Psoas muscle (tissue), 7 donors: ENCODE measurements at regions not wholly inside any gene's neighbourhood (a gene's known extent, or its start where the extent isn't known, plus 50 kb on each side); places are given as distances from the start of the nearest gene placed in this dataset.

Experiments
- ATAC-seq, 4 donors: fragments of 200-7000 bp; cut with Tn5 transposase; one replicate each; pipeline ENCODE4 v1.9.1; 2020; ENCODE audit warnings: moderate library complexity in 3 of 4, mild to moderate bottlenecking in 2 of 4
- DNase-seq, 2 donors: peaks; one replicate each; pipeline ENCODE4 v3.0.0-alpha.2; 2020
- H3K27ac ChIP-seq: fragments of 200-600 bp; one replicate; pipeline ENCODE4 v1.8.0; 2022
- H3K27me3 ChIP-seq, 3 donors: fragments of 200-600 bp in 1 of 3; one replicate each; pipeline versions ENCODE4 v1.6.1 to v1.8.0; 2013 to 2022; ENCODE audit warnings: low read length in 2 of 3, mild to moderate bottlenecking in 2 of 3, moderate library complexity in 1 of 3; ENCODE audit not compliant: insufficient read depth in 3 of 3
- H3K36me3 ChIP-seq, 2 donors: fragments of 200-600 bp in 1 of 2; one replicate each; pipeline versions ENCODE4 v1.6.1 to v1.8.0; 2013 to 2022; ENCODE audit warnings: low read depth in 1 of 2, mild to moderate bottlenecking in 1 of 2, moderate library complexity in 1 of 2; ENCODE audit not compliant: insufficient read depth in 1 of 2
- H3K4me1 ChIP-seq: fragments of 200-600 bp; one replicate; pipeline ENCODE4 v1.8.0; 2022
- H3K4me3 ChIP-seq: fragments of 200-600 bp; one replicate; pipeline ENCODE4 v1.8.0; 2022; ENCODE audit warnings: mild to moderate bottlenecking
- H3K9me3 ChIP-seq: fragments of 200-600 bp; one replicate; pipeline ENCODE4 v1.8.0; 2022
- WGBS, 3 donors: extraction: QIAGEN DNeasy Blood & Tissue Kit; methylation state at CpG; one replicate each; pipeline versions ENCODE4 v1.1.6 to v1.1.7; 2013; 5-methylcytosine and 5-hydroxymethylcytosine counted together
- intact Hi-C, 2 donors: fragments of 100-400 bp; cut with DNase I; formaldehyde crosslinking; loops; one replicate each; pipeline versions ENCODE4 v1.11.0 to v1.14.2; 2022
- TF ChIP-seq, protein P1 (sequence below): fragments of 200-600 bp; IDR thresholded peaks from one replicate; pipeline ENCODE4 v1.8.0; 2022; ENCODE audit warnings: antibody characterized with exemption
- donor health status: healthy with polysubstance abuse.
- donor health status: DM: no; HTN: no; CAD: no; lungs with moderate emphysema.
- donor health status: Bipolar disorder and iron deficiency.
- donor health status: healthy.
- donor health status: DM: yes; HTN: yes; CAD: no.
- donor health status: DM: no; HTN: no; CAD: no.
- donor health status: DM: yes; HTN: yes; CAD: no.

GRCh38 chr18:41128126-41128525 lies 826.9 kb upstream of the PIK3C3 start:
- TF ChIP-seq, protein P1, sequence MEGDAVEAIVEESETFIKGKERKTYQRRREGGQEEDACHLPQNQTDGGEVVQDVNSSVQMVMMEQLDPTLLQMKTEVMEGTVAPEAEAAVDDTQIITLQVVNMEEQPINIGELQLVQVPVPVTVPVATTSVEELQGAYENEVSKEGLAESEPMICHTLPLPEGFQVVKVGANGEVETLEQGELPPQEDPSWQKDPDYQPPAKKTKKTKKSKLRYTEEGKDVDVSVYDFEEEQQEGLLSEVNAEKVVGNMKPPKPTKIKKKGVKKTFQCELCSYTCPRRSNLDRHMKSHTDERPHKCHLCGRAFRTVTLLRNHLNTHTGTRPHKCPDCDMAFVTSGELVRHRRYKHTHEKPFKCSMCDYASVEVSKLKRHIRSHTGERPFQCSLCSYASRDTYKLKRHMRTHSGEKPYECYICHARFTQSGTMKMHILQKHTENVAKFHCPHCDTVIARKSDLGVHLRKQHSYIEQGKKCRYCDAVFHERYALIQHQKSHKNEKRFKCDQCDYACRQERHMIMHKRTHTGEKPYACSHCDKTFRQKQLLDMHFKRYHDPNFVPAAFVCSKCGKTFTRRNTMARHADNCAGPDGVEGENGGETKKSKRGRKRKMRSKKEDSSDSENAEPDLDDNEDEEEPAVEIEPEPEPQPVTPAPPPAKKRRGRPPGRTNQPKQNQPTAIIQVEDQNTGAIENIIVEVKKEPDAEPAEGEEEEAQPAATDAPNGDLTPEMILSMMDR: no peak
- H3K36me3 ChIP-seq: no peaks in the 10 kb centered on the region
- intact Hi-C loops: no loop called here
- no peak for DNase-seq
- H3K9me3 ChIP-seq: no peaks in the 10 kb centered on the region
- H3K4me3 ChIP-seq: no peak overlapping the region
- ATAC-seq: no peak
- H3K4me1 ChIP-seq: no peaks in the 10 kb centered on the region
- H3K27ac ChIP-seq: no peak overlapping the region
- H3K27me3 ChIP-seq: no peaks in the 10 kb centered on the region

- H3K27ac ChIP-seq: no peak overlapping the region
- no peak for DNase-seq
- no peaks in the 10 kb centered on the region for H3K9me3 ChIP-seq
- no peaks in the 10 kb centered on the region for H3K36me3 ChIP-seq
- 63 to 75% (median 71%) methylated on average over 2 of the region's 2 CpGs for WGBS, 3 donors
- no peak for ATAC-seq
- intact Hi-C loops: no loop called here
- TF ChIP-seq, protein P1: no peak
- H3K4me1 ChIP-seq: no peaks in the 10 kb centered on the region
- H3K27me3 ChIP-seq: no peaks in the 10 kb centered on the region
- H3K4me3 ChIP-seq: no peak overlapping the region
Observed at GRCh38 chr18:41126541-41127235, 828.3 kb upstream of the PIK3C3 start.

- H3K9me3 ChIP-seq: no peaks in the 10 kb centered on the region
- H3K4me3 ChIP-seq: no peak overlapping the region
- 52 to 55% (median 53%) methylated on average over 4 of the region's 4 CpGs for WGBS, 3 donors
- TF ChIP-seq, protein P1: no peak
- ATAC-seq (no peak), DNase-seq (no peak)
- H3K36me3 ChIP-seq: no peaks in the 10 kb centered on the region
- no peaks in the 10 kb centered on the region for H3K27me3 ChIP-seq
- intact Hi-C loops: no loop called here
- no peaks in the 10 kb centered on the region for H3K4me1 ChIP-seq
- H3K27ac ChIP-seq: no peak overlapping the region
Observed at GRCh38 chr18:41121116-41121826, 833.8 kb upstream of the PIK3C3 start.

DNA sequence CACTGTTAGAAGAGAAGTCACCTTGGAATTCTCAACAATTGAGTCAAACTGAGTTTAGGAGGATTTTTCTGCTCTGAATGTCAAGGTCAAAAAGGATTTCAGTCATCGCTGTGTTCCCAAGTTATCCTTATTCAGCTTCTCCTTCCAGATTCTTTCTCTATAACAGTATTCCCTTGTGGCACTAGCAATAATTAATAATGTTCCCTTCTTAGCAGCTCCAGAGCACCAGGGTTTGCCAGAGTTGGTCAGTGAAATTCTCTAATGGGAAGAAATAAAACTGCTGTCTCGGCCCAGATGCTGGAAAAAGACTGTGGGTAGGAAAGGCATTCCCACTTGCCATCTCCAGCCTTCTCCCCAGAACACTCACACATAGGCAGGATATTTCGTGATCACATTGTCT lies 836.0 kb upstream of the PIK3C3 start:
- ATAC-seq: no peak
- intact Hi-C loops: no loop called here
- TF ChIP-seq, protein P1: no peak
- Histone ChIP-seq H3K4me3 (no peak overlapping the region), H3K27me3 (no peaks in the 10 kb centered on the region), H3K9me3 (no peaks in the 10 kb centered on the region), H3K36me3 (no peaks in the 10 kb centered on the region), H3K4me1 (no peaks in the 10 kb centered on the region), H3K27ac (no peak overlapping the region)
- DNase-seq: no peak
- 64 to 78% (median 65%) methylated on average over 3 of the region's 3 CpGs for WGBS, 3 donors
